Keratinocyte (primary cell): ENCODE measurements at regions not wholly inside any gene's neighbourhood (a gene's known extent, or its start where the extent isn't known, plus 50 kb on each side); places are given as distances from the start of the nearest gene placed in this dataset.

Experiments used
- DNase-seq: peaks from one replicate; pipeline ENCODE4 v3.0.0-alpha.2; 2011; ENCODE audit warnings: low read depth, missing footprints, low spot score
- FAIRE-seq: peaks from 2 replicates; lab custom pipeline; 2011; peaks lifted over from hg19 to GRCh38; lab: Jason Lieb, UNC
- H2AFZ ChIP-seq: 2 replicates; pipeline ENCODE4 v1.6.0; 2012; ENCODE audit warnings: low read length, control low read depth, inconsistent platforms; ENCODE audit not compliant: control insufficient read depth
- H3K27ac ChIP-seq: 2 replicates; pipeline ENCODE4 v1.5.1; 2011; ENCODE audit warnings: low read length; ENCODE audit not compliant: control insufficient read depth, insufficient read depth
- H3K27me3 ChIP-seq: 3 replicates; pipeline ENCODE4 v1.6.0; 2011; ENCODE audit warnings: low read length; ENCODE audit not compliant: control insufficient read depth, insufficient read depth; ENCODE audit errors: extremely low read depth
- H3K36me3 ChIP-seq, 2 experiments: 2 replicates in 1 of 2; 3 replicates in 1 of 2; pipeline ENCODE4 v1.5.1; 2011; ENCODE audit warnings: low read length in 2 of 2, mild to moderate bottlenecking in 1 of 2; ENCODE audit not compliant: control insufficient read depth in 2 of 2, insufficient read depth in 2 of 2; ENCODE audit errors: extremely low read depth in 1 of 2
- H3K4me1 ChIP-seq: 3 replicates; pipeline ENCODE4 v1.5.1; 2011; ENCODE audit warnings: low read length; ENCODE audit not compliant: control insufficient read depth, insufficient read depth; ENCODE audit errors: extremely low read depth
- H3K4me2 ChIP-seq: 3 replicates; pipeline ENCODE4 v1.6.0; 2011; ENCODE audit warnings: low read depth, low read length; ENCODE audit not compliant: control insufficient read depth, insufficient read depth; ENCODE audit errors: extremely low read depth
- H3K4me3 ChIP-seq, 3 experiments: fragments of 200-600 bp in 1 of 3; sonication (generic) in 1 of 3; 2 replicates in 2 of 3; 3 replicates in 1 of 3; pipeline ENCODE4 v1.5.1; 2011 to 2016; ENCODE audit warnings: low read length in 3 of 3, mild to moderate bottlenecking in 3 of 3, control low read depth in 2 of 3, inconsistent platforms in 1 of 3, low read depth in 1 of 3, mixed read lengths in 1 of 3, mixed run types in 1 of 3, moderate library complexity in 1 of 3; ENCODE audit not compliant: control insufficient read depth in 2 of 3, insufficient read depth in 2 of 3; ENCODE audit errors: extremely low read depth in 1 of 3
- H3K79me2 ChIP-seq: 2 replicates; pipeline ENCODE4 v1.6.0; 2012; ENCODE audit warnings: low read length; ENCODE audit not compliant: control insufficient read depth, insufficient read depth
- H3K9ac ChIP-seq: 3 replicates; pipeline ENCODE4 v1.6.0; 2011; ENCODE audit warnings: low read length; ENCODE audit not compliant: control insufficient read depth, insufficient read depth; ENCODE audit errors: extremely low read depth
- H3K9me1 ChIP-seq: 3 replicates; pipeline ENCODE4 v1.6.0; 2011; ENCODE audit warnings: low read length; ENCODE audit not compliant: control insufficient read depth, insufficient read depth; ENCODE audit errors: extremely low read depth
- H3K9me3 ChIP-seq: 2 replicates; pipeline ENCODE4 v1.5.1; 2012; ENCODE audit warnings: low read depth, low read length; ENCODE audit not compliant: control insufficient read depth
- H4K20me1 ChIP-seq: 3 replicates; pipeline ENCODE4 v1.6.0; 2011; ENCODE audit warnings: low read length; ENCODE audit not compliant: control insufficient read depth, insufficient read depth; ENCODE audit errors: extremely low read depth
- CTCF ChIP-seq, 3 experiments: IDR thresholded peaks in 1 of 3; conservative IDR thresholded peaks in 1 of 3; optimal IDR thresholded peaks in 1 of 3; 2 replicates in 2 of 3; 3 replicates in 1 of 3; pipeline versions ENCODE3 to v1.5.1; 2011; ENCODE audit warnings: low read length in 3 of 3, mild to moderate bottlenecking in 3 of 3, moderate library complexity in 2 of 3, control low read depth in 1 of 3, inconsistent platforms in 1 of 3; ENCODE audit not compliant: insufficient read depth in 2 of 3; ENCODE audit errors: extremely low read depth in 1 of 3
- EZH2 ChIP-seq: IDR thresholded peaks from one replicate; pipeline ENCODE4 v1.6.1; 2012; ENCODE audit warnings: inconsistent platforms, mild to moderate bottlenecking, low read length, moderate library complexity
- dilution Hi-C: fragments of 300-500 bp; cut with MboI; formaldehyde crosslinking; loops from one replicate; pipeline ENCODE4 v1.7.0; 2020; ENCODE audit warnings: low sequenced_read_pairs; ENCODE audit not compliant: extremely low pct_ligation_motif_present

GRCh38 chr12:77225373-77225772 lies 160.0 kb upstream of the E2F7 start:
- Histone ChIP-seq H3K9ac (no peak overlapping the region), H3K4me2 (no peak overlapping the region), H3K9me1 (no peaks in the 10 kb centered on the region), H3K27me3 (no peaks in the 10 kb centered on the region), H3K9me3 (no peaks in the 10 kb centered on the region), H3K4me1 (no peaks in the 10 kb centered on the region), H3K27ac (no peak overlapping the region), H4K20me1 (no peaks in the 10 kb centered on the region), H3K36me3 (no peaks in the 10 kb centered on the region), H3K79me2 (no peaks in the 10 kb centered on the region), H2AFZ (no peak overlapping the region), H3K4me3 (no peak overlapping the region)
- no peak for FAIRE-seq
- TF ChIP-seq EZH2 (no peak), CTCF (optimal IDR thresholded peaks at IDR 0.05 in 1 of 3, IDR thresholded peaks at IDR 0.05 in 1 of 3, conservative IDR thresholded peaks at IDR 0.05 in 1 of 3; ENCODE audit: extremely low read depth in 1 of 3, insufficient read depth in 2 of 3, low read length in 3 of 3) (no peak)
- DNase-seq: no peak
- dilution Hi-C loops: no loop called here

GRCh38 chr12:77224346-77224745 lies 159.0 kb upstream of the E2F7 start:
- FAIRE-seq: no peak
- Histone ChIP-seq H3K4me1 (no peaks in the 10 kb centered on the region), H3K4me3 (no peak overlapping the region), H3K27ac (no peak overlapping the region), H3K4me2 (no peak overlapping the region), H2AFZ (no peak overlapping the region), H3K27me3 (no peaks in the 10 kb centered on the region), H4K20me1 (no peaks in the 10 kb centered on the region), H3K36me3 (no peaks in the 10 kb centered on the region), H3K9ac (no peak overlapping the region), H3K9me1 (no peaks in the 10 kb centered on the region), H3K79me2 (no peaks in the 10 kb centered on the region), H3K9me3 (no peaks in the 10 kb centered on the region)
- TF ChIP-seq CTCF (optimal IDR thresholded peaks at IDR 0.05 in 1 of 3, IDR thresholded peaks at IDR 0.05 in 1 of 3, conservative IDR thresholded peaks at IDR 0.05 in 1 of 3; ENCODE audit: extremely low read depth in 1 of 3, insufficient read depth in 2 of 3, low read length in 3 of 3): no peak
- no peak for TF ChIP-seq EZH2
- DNase-seq: no peak
- dilution Hi-C loops: no loop called here
